Stimulated activated naive CD8-positive, alpha-beta T cell treated with anti-CD3 and anti-CD28 coated beads, Interleukin-15, amount 100 ng/mL, for 72 hours (primary cell): ENCODE measurements at regions not wholly inside any gene's neighbourhood (a gene's known extent, or its start where the extent isn't known, plus 50 kb on each side); places are given as distances from the start of the nearest gene placed in this dataset.

Experiments
- ATAC-seq: fragments of 150-1000 bp; cut with Tn5 transposase; 2 replicates; pipeline ENCODE4 v1.10.0; 2021; ENCODE audit warnings: mild to moderate bottlenecking, moderate library complexity
- DNase-seq, 2 donors: peaks; one replicate each; pipeline ENCODE4 v3.0.0; 2021 to 2022
- H3K27ac Mint-ChIP-seq, 2 donors: one replicate each; pipeline ENCODE4 v1.8.0; 2022; ENCODE audit warnings: mild to moderate bottlenecking in 2 of 2, mixed read lengths in 2 of 2, moderate library complexity in 2 of 2
- H3K27me3 Mint-ChIP-seq: one replicate; pipeline ENCODE4 v1.8.0; 2022; ENCODE audit warnings: mixed read lengths
- H3K4me1 Mint-ChIP-seq: one replicate; pipeline ENCODE4 v1.8.0; 2022; ENCODE audit warnings: mild to moderate bottlenecking, mixed read lengths
- H3K4me3 Mint-ChIP-seq, 2 donors: one replicate each; pipeline ENCODE4 v1.8.0; 2022; ENCODE audit warnings: mild to moderate bottlenecking in 2 of 2, mixed read lengths in 2 of 2, moderate library complexity in 1 of 2
- H3K9me3 Mint-ChIP-seq, 2 donors: one replicate each; pipeline ENCODE4 v1.8.0; 2022; ENCODE audit warnings: mixed read lengths in 2 of 2

GRCh38 chr5:1748271-1748670, 51.4 kb downstream of the MRPL36 start:
- no peak for DNase-seq

DNA sequence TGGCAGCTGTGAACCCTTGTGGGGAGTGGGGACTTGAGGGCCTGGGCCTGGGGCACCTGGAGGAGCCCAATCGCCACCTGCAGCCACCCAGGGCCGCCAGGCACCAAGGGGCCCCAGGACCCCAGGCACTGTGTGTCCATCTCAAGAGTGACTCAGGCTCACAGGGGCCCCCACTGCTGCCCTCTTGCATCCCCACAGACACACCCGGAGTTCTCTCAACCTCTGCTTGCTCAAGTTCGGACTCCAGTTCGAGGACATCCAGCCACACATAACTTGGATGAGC, 51.9 kb downstream of the MRPL36 start:
- peaks cover 37% of the 10 kb centered on the region for H3K27me3 Mint-ChIP-seq
- no peaks in the 10 kb centered on the region for H3K9me3 Mint-ChIP-seq
- DNase-seq (no peak), ATAC-seq (no peak)
- H3K4me3 Mint-ChIP-seq = no peak overlapping the region
- no peaks in the 10 kb centered on the region for H3K4me1 Mint-ChIP-seq
- peak overlapping the region in 1 of 2 donors; percentile 5 for H3K27ac Mint-ChIP-seq

More at GRCh38 chr5:1748271-1748670, 51.4 kb downstream of the MRPL36 start:
- Mint-ChIP-seq H3K27ac (no peak overlapping the region), H3K4me3 (no peak overlapping the region), H3K4me1 (no peaks in the 10 kb centered on the region), H3K27me3 (peaks cover 32% of the 10 kb centered on the region), H3K9me3 (no peaks in the 10 kb centered on the region)
- ATAC-seq = no peak

DNA sequence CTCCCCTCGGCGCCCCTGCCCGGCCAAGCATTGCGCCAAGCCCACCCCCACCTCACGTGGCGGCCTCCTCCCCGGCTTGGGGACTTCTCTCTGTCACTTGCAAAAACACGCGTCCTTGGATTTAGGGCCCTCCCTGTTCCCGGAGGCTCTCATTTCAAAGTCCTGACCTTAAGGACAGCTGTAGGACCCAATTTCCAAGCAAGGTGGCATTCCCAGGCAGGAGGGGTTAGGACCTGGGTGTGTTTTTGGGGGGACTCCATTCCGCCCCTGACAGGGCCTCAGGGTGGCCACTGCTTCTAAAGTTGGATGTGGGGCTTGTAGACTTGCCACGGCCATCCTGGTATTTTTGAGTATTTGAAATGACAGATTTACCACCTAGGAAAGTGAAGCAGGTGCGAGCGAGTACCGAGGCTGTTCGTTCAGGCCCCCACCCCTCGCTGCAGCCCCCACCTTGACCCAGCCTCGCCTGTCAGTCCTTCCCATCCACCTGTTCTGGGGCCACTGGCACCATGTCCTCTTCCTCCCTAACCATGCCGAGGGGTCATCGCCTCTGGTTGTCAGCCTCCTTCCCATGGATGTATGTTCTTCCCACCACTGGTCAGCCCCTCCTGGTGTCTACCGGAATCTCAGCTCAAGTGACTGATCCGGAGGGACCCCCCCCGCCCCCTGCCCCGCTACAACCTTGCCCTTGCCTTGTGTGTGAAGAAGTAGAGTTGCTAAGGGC, 52.4 kb downstream of the MRPL36 start:
- Mint-ChIP-seq H3K27ac (no peak overlapping the region), H3K27me3 (peaks cover 39% of the 10 kb centered on the region), H3K4me1 (no peaks in the 10 kb centered on the region), H3K4me3 (no peak overlapping the region), H3K9me3 (peaks cover 2 to 3% of the 10 kb centered on the region in 2 donors)
- DNase-seq = no peak
- ATAC-seq = no peak

GRCh38 chr5:1746371-1747078, 53.1 kb downstream of the MRPL36 start:
- Mint-ChIP-seq H3K27me3 (peaks cover 37% of the 10 kb centered on the region), H3K4me3 (no peak overlapping the region), H3K9me3 (peaks cover 4 to 8% of the 10 kb centered on the region in 2 donors), H3K4me1 (no peaks in the 10 kb centered on the region), H3K27ac (no peak overlapping the region)
- no peak for DNase-seq
- ATAC-seq = peak; percentile 33

GRCh38 chr5:1745796-1746370, 53.8 kb downstream of the MRPL36 start:
- no peak for ATAC-seq
- no peak overlapping the region for H3K4me3 Mint-ChIP-seq
- no peak for DNase-seq
- peaks cover 8 to 13% of the 10 kb centered on the region in 2 donors for H3K9me3 Mint-ChIP-seq
- no peaks in the 10 kb centered on the region for H3K4me1 Mint-ChIP-seq
- H3K27ac Mint-ChIP-seq = peak overlapping the region in 1 of 2 donors; percentile 74
- H3K27me3 Mint-ChIP-seq = peaks cover 41% of the 10 kb centered on the region

DNA sequence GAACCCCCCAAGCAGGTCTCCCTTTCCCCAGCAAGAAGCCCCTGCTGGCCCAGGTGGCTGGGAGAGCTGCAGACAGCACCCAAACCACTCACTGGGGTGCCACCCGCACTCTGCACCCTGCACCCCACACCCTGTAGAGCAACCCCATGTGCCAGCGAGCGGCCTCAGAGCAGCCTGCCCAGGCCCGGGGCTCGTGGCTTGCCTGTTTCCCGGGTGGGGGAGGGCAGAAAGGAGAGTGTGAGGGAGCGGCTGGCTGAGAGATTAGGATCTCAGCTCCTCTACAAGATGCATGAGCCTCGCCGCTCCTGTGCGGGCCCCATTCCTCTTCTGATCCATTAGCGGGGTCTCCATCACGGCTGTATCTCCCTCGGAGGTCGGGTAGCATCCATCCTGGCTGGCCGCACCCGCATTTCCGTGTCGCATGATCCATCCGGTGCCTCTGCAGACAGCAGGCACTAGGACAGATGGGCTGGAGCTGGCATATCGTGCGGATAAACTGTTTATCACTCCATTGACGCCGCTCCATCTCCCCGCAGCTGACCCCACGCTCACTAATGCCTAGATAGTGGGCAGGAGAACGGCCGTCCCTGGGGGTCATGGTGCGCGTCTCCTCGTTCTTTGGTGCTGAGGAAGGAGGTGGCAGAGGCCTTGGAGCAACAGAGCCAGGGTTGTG, 54.4 kb downstream of the MRPL36 start:
- ATAC-seq (no peak), DNase-seq (no peak)
- Mint-ChIP-seq H3K27ac (peak overlapping the region in 1 of 2 donors; percentile 74), H3K27me3 (peaks cover 47% of the 10 kb centered on the region), H3K9me3 (peaks cover 13 to 18% of the 10 kb centered on the region in 2 donors), H3K4me1 (no peaks in the 10 kb centered on the region), H3K4me3 (no peak overlapping the region)

DNA sequence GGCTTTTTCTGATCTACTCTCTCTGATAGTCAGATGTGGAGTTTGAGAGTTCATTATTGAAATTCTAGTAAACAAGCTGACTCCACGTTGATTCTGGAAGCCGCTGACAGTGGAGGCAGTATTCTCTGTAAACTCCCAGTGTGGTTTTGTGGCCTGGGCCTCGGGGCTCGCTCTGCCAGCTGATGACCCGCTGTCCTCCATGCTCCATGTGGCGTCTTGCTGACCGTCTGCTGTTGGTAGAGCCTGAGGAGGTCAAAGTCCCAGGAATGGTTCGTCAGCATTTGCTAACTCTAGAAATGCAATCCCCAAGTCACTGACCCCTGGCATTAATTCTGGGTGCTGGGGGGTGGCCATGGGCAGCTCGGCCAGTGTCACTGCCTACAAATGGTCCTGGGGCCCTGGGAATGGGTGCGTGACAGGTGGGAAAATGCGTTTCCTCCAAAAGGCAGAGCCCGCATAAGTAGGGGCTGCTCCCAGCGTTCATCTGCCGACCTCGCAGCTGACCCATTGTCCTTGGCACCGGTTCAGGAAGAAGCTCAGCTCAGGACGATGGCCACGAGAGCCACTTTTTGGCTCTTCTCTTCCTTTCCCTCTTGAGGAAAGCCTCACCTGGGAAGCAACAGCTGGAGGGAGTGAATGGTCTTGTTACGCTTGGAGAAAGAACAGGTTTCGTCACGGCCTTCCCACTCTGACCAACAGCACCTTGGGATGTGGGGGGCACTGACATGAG, 55.1 kb downstream of the MRPL36 start:
- peaks cover 13 to 18% of the 10 kb centered on the region in 2 donors for H3K9me3 Mint-ChIP-seq
- no peak overlapping the region for H3K4me3 Mint-ChIP-seq
- H3K27ac Mint-ChIP-seq = peak overlapping the region in 1 of 2 donors; percentile 27
- DNase-seq = no peak
- no peaks in the 10 kb centered on the region for H3K4me1 Mint-ChIP-seq
- ATAC-seq = no peak
- H3K27me3 Mint-ChIP-seq = peaks cover 51% of the 10 kb centered on the region

DNA sequence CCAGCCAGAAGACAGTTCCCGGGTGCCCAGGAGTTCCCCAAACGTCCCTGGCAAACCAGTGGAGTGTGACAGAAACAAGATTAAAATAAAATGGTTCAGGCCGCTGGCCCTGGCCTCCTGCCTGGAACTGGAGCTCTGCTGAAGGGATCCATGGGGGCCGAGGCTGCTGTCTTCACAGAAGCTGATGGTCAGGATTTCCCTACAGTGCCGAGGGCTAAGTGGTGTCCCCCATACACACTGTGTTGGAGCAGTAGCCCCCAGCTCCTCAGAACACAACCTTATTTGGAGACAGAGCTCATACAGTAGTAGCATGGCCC, 55.9 kb downstream of the MRPL36 start:
- peaks cover 13 to 18% of the 10 kb centered on the region in 2 donors for H3K9me3 Mint-ChIP-seq
- H3K27me3 Mint-ChIP-seq = peaks cover 51% of the 10 kb centered on the region
- no peak for ATAC-seq
- H3K27ac Mint-ChIP-seq = no peak overlapping the region
- no peak for DNase-seq
- no peaks in the 10 kb centered on the region for H3K4me1 Mint-ChIP-seq
- H3K4me3 Mint-ChIP-seq = no peak overlapping the region

DNA sequence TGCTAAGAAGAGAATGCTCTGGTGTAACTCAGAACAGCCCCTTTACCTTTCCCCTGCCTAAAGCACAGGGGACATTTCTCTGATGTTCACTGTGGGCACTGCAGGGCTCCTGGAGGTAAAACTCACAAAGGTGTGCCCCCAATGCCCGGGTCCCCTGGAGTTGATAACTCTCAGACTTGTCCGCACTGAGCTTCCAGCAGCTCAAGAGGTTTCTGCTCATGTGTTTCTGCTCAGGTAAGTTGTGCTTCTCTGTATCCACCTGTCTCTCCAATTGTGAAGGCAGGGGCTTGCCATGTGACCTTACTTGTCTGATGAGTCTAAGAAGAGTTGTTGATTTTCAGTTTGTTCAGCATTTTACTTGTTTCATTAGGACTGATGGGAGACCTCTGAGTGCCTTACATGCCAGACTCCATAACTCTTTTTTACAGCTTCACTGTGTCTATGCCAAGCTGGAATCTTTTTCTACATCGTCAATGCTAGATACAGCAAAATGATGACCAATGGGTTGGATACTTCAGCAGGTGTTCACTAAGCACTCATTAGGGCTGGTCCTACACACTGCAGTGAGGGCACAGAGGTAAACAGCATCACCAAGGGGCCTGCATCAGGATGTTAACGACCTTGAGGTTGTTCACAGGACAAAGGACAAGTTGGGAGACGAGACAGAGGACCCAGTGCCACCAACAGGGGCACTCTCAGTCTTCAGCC, 56.4 kb downstream of the MRPL36 start:
- peaks cover 51% of the 10 kb centered on the region for H3K27me3 Mint-ChIP-seq
- H3K4me1 Mint-ChIP-seq = no peaks in the 10 kb centered on the region
- ATAC-seq (no peak), DNase-seq (no peak)
- no peak overlapping the region for H3K27ac Mint-ChIP-seq
- peaks cover 13 to 18% of the 10 kb centered on the region in 2 donors for H3K9me3 Mint-ChIP-seq
- H3K4me3 Mint-ChIP-seq = no peak overlapping the region

GRCh38 chr5:1737790-1738405, 61.7 kb downstream of the MRPL36 start:
- Mint-ChIP-seq H3K27me3 (peaks cover 49% of the 10 kb centered on the region), H3K27ac (no peak overlapping the region), H3K4me3 (no peak overlapping the region), H3K4me1 (no peaks in the 10 kb centered on the region), H3K9me3 (peaks cover 13 to 18% of the 10 kb centered on the region in 2 donors)
- peak; percentile 79 for ATAC-seq
- peak; percentile 28 to 41 for DNase-seq

- Mint-ChIP-seq H3K27ac (no peak overlapping the region), H3K4me3 (no peak overlapping the region), H3K27me3 (peaks cover 49% of the 10 kb centered on the region), H3K9me3 (peaks cover 10 to 13% of the 10 kb centered on the region in 2 donors), H3K4me1 (no peaks in the 10 kb centered on the region)
- ATAC-seq (no peak), DNase-seq (no peak)
Observed at GRCh38 chr5:1736889-1737711, 62.5 kb downstream of the MRPL36 start.

DNA sequence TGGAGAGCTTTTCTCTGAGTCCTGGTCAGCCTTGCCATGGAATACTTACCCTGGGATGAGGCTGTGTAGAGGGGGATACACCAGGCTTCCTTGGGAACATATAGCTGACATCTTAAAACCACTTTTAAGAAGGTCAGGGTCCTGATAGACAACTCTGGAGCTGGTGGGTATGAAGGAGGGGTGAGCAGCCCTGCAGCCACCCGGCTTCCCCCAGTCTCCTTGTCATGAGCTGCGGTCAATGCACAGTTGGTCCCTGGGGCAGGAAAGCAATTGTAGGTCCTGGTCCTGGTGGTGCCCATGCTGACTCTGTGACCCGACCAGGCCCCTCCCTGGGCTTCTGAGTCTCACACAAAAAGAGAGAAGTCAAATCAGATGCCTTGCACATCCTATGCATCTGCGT, 63.6 kb downstream of the MRPL36 start:
- ATAC-seq (no peak), DNase-seq (no peak)
- Mint-ChIP-seq H3K27me3 (peaks cover 41% of the 10 kb centered on the region), H3K4me3 (no peak overlapping the region), H3K4me1 (no peaks in the 10 kb centered on the region), H3K9me3 (peaks cover 7 to 8% of the 10 kb centered on the region in 2 donors), H3K27ac (no peak overlapping the region)

DNA sequence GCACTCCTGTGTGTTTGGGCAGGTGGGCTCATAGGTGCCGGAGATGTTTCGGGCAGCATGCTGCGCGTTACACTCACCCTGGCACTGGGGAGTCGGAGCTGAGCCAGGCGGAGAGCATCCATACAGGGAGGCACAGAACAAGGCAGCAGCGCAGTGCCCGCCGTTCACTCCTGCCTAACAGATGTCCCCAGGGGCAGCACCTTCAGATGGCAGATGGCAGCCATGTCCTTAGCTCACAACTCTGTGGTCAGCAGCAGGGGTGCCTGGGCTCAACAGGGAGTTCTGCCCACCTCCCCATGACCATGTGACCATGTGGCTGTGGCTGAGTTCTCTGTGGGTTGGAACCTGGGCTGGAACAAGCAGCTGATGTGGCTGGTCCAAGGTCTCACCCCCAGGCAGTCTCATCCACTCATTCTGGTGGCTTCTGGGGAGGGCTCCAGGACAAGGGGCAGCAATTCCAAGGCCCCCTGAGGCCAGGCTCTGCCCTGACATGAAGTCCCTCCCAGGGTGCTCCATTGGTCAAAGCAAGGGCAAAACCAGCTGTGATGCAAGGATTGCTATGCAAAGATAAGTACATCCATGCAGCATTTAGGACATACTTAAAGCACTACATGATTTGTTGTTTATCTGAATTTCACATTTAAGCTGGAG, 64.2 kb downstream of the MRPL36 start:
- Mint-ChIP-seq H3K4me3 (no peak overlapping the region), H3K27me3 (peaks cover 40% of the 10 kb centered on the region), H3K9me3 (peaks cover 1% of the 10 kb centered on the region in 2 donors), H3K27ac (no peak overlapping the region), H3K4me1 (no peaks in the 10 kb centered on the region)
- DNase-seq (no peak), ATAC-seq (no peak)
